HL-60 (cell line): ENCODE measurements at regions not wholly inside any gene's neighbourhood (a gene's known extent, or its start where the extent isn't known, plus 50 kb on each side); places are given as distances from the start of the nearest gene placed in this dataset.

Experiments used
- TF ChIP-seq, protein P1 (sequence below): IDR thresholded peaks from one replicate; pipeline ENCODE4 v1.5.1; 2011; ENCODE audit warnings: low read length, control low read depth, inconsistent platforms; ENCODE audit not compliant: insufficient read depth
- TF ChIP-seq, protein P2 (sequence below): IDR thresholded peaks from 2 replicates; pipeline ENCODE4 v1.6.1; 2012; ENCODE audit warnings: low read depth; ENCODE audit not compliant: insufficient replicate concordance

DNA sequence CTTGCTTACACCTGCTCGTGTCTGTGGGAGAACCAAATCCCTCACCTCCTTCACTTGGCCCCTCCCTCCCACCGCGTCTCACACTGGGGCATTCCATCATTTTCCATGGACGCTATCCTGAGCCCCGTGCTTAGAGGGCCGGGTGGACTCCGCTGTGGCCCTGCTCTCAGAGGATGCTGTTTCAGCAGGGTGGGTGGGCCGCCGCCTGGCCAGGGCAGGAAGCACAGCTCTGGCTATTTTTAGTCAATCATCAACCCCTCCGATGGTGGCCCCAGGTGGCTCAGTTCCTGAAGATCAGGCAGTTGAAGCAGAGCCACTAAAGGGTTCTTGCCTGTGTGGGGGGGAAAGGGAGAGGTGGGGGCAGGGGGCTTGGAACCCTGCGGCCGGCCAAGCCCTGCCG, 230.3 kb downstream of the ENGASE start:
- TF ChIP-seq, protein P1, sequence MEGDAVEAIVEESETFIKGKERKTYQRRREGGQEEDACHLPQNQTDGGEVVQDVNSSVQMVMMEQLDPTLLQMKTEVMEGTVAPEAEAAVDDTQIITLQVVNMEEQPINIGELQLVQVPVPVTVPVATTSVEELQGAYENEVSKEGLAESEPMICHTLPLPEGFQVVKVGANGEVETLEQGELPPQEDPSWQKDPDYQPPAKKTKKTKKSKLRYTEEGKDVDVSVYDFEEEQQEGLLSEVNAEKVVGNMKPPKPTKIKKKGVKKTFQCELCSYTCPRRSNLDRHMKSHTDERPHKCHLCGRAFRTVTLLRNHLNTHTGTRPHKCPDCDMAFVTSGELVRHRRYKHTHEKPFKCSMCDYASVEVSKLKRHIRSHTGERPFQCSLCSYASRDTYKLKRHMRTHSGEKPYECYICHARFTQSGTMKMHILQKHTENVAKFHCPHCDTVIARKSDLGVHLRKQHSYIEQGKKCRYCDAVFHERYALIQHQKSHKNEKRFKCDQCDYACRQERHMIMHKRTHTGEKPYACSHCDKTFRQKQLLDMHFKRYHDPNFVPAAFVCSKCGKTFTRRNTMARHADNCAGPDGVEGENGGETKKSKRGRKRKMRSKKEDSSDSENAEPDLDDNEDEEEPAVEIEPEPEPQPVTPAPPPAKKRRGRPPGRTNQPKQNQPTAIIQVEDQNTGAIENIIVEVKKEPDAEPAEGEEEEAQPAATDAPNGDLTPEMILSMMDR: no peak
- TF ChIP-seq, protein P2, sequence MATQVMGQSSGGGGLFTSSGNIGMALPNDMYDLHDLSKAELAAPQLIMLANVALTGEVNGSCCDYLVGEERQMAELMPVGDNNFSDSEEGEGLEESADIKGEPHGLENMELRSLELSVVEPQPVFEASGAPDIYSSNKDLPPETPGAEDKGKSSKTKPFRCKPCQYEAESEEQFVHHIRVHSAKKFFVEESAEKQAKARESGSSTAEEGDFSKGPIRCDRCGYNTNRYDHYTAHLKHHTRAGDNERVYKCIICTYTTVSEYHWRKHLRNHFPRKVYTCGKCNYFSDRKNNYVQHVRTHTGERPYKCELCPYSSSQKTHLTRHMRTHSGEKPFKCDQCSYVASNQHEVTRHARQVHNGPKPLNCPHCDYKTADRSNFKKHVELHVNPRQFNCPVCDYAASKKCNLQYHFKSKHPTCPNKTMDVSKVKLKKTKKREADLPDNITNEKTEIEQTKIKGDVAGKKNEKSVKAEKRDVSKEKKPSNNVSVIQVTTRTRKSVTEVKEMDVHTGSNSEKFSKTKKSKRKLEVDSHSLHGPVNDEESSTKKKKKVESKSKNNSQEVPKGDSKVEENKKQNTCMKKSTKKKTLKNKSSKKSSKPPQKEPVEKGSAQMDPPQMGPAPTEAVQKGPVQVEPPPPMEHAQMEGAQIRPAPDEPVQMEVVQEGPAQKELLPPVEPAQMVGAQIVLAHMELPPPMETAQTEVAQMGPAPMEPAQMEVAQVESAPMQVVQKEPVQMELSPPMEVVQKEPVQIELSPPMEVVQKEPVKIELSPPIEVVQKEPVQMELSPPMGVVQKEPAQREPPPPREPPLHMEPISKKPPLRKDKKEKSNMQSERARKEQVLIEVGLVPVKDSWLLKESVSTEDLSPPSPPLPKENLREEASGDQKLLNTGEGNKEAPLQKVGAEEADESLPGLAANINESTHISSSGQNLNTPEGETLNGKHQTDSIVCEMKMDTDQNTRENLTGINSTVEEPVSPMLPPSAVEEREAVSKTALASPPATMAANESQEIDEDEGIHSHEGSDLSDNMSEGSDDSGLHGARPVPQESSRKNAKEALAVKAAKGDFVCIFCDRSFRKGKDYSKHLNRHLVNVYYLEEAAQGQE: no peak
